ENCODE measurements at regions not wholly inside any gene's neighbourhood (a gene's known extent, or its start where the extent isn't known, plus 50 kb on each side); places are given as distances from the start of the nearest gene placed in this dataset.

- DNase-seq = no peak
These were observed 360.7 kb downstream of the SAMD5 start for GRCh38 chr6:147869201-147869600.

GRCh38 chr6:147869869-147870268 is 361.4 kb downstream of the SAMD5 start:
- DNase-seq = no peak

GRCh38 chr6:147870506-147871110 is 362.1 kb downstream of the SAMD5 start:
- DNase-seq = no peak

- DNase-seq = no peak
These were observed 363.5 kb downstream of the SAMD5 start for GRCh38 chr6:147872002-147872401.

DNA sequence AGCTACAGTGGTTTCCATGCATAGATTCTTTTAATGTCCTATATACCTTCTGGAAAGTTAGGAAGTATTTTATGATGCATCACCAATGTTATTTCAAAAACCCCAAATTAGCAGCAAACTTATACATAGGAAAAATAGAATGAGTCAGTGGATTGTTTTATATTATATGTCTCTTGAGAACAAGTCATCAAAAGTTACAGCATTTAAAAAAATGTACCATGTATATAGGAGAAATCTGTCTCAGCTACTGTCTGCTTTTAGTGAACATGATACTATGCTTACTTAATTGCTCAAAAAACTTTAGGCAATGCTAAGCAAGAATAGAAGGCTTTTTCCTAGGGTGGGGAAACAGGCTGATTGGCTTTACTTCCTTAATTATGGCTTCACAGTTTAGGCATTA is 365.3 kb downstream of the SAMD5 start:
- no peak for DNase-seq

- no peak for DNase-seq
These were observed 365.8 kb downstream of the SAMD5 start for GRCh38 chr6:147874322-147874721.

- DNase-seq = no peak
These were observed 370.6 kb downstream of the SAMD5 start for GRCh38 chr6:147879031-147879580.

DNA sequence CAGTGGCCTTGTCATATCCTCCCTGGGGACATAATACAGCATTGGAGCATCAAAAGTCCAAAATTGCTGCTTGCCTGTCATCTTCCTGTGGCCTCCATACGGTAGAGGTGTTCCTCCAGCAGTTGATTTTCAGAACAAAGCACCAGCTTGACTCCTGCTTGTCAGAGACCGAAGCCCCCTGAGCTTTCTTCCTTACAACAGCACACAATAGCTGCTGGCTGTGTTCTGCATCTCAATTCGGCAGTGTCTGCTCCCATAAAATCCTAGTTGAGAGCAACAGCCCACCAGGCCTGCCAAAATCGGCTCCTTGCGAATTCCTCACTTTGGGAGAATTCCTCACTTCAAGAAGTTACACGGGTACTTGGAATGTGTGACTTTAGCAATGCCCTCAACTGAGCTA is 372.9 kb downstream of the SAMD5 start:
- DNase-seq = no peak

GRCh38 chr6:147888374-147888773 is 379.9 kb downstream of the SAMD5 start:
- DNase-seq = no peak

- no peak for DNase-seq
These were observed 383.2 kb downstream of the SAMD5 start for GRCh38 chr6:147891671-147892070.

DNA sequence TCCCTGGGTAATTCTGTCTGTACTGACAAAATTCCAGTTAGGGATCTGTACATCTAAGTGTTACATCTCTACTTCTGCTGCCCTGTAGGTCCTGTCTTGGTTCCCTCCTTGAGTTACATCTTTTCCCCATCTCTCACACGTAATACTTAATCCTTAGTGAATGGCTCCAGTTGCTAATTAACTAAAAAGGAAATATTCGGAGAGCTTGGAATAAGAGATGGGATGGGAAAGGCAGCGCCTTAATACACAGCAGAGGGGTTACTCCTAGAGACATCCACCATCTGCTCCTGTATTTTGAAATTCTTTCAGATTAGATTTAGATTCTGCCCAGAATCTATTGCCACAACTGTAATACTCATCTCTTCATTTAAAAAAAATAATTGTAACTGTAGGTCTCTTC is 384.0 kb downstream of the SAMD5 start:
- no peak for DNase-seq

- DNase-seq = no peak
These were observed 386.8 kb downstream of the SAMD5 start for GRCh38 chr6:147895272-147895671.

DNA sequence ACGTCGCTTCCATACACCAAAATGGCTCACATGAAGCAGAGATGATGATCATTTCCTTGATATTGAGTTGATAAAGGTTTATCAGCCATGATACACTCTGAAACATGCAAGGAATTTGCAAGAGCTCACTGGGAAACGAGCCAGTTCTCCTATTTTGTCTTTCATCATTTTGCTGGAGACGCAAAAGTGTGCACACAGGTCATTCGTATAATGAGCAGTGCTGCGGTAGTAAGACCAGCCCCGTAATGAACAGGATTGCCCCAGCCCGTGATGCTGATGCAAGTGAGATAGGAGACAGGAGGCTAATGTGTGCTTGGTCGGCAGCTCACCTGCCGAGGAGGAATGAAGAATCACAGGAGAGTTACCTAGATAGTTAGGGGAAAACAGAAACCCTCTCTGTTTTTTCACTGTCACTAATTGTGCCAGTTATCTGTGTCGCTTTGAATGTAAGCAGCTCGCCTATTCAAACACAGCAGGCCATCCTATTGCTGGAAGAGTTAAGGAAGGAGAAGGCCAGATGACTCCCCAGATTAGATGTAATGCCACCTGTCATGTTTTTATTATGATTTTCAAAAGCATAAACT is 391.8 kb downstream of the SAMD5 start:
- no peak for DNase-seq

DNA sequence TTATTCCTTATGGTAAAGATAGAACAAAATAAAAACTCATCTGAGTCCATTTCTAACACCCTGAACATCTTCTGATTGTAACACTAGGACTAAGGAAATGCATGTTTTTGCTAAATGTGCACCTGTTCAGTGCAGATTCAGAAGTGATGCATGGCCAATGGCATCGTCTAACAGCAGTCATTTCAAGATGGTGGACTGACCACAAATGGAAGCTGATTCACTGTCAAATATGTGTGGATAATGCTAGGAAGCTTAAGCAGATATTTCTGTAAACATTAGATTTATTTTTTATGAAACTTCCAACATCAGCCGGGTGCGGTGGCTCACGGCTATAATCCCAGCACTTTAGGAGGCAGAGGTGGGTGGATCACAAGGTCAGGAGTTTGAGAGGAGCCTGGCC is 394.8 kb downstream of the SAMD5 start:
- no peak for DNase-seq

GRCh38 chr6:147903931-147904330 is 395.4 kb downstream of the SAMD5 start:
- no peak for DNase-seq

DNA sequence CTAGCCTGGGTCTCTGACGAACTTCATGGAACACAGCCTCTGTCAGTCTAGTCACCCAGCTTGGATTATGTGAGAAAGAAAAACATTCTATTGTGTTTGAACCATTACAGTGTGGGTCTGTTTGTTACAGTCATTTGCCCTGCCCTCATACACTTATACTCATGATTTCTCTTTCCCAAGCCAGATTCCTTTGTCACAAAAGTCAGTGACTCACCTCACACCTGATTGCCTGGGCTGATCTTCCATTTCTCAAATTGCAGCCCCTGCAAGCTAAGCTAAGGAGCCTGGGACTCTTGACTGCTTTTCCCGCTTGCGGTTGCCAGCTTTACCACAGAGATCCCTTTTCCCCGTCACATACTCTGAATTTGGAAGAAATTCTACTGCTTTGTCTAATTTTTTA is 395.9 kb downstream of the SAMD5 start:
- no peak for DNase-seq

DNA sequence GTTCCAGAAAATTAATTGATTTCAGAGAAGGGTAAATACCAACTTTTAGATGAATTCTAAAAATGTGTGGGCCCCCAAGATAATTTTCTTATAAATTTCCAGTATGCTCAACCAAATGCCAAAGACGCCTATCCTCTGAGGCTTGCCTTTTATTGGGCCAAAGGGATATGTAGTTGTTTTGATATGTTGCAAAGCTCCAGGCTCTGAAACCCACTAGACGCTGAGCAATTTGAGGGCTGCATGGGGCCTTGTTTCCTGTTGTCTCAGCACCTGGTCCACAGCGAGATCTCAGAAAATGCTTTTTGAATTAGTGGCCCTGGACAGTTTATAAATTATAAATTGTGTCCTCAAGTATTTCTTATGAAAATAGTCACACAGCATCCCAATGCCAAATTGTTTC is 397.2 kb downstream of the SAMD5 start:
- DNase-seq = no peak

DNA sequence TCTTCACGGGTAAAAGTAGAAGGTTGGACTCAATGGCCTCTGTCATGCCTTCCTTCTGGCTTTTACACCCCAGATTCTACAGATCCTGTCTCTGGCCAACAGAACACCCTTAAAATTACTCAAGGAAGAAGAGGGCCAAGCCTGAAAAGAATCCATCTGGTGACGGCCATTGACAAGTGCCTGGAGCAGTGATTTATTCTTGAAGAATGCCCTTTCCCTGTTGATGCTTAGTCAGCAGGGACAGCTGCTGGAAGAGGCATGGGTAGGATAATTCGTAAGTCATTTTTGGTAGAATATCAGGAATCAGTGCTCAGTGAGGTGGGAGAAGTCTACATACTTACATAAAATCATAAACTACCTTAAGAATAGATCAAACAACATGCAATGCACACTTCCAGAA is 397.9 kb downstream of the SAMD5 start:
- DNase-seq = no peak

- no peak for DNase-seq
These were observed 401.1 kb downstream of the SAMD5 start for GRCh38 chr6:147909640-147910039.

DNA sequence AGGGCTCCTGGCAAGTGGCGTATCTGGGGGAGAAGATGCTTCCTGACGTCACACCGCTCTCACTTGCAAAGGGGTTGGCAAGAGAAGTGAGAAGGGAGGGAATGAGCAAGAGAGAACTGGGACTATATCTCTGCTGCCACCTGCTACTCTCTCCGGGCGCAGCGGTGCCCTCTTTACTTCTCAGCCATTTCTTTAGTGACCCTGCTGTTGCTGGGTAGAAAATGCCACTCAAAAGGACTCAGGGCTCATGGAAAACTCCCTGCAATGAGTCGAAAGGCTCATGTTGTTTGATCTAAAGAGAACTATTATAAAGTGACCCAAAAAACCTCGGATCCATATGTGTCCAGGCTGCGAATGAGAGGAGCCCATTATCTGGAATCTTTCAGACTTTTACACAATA is 401.8 kb downstream of the SAMD5 start:
- DNase-seq = no peak

DNA sequence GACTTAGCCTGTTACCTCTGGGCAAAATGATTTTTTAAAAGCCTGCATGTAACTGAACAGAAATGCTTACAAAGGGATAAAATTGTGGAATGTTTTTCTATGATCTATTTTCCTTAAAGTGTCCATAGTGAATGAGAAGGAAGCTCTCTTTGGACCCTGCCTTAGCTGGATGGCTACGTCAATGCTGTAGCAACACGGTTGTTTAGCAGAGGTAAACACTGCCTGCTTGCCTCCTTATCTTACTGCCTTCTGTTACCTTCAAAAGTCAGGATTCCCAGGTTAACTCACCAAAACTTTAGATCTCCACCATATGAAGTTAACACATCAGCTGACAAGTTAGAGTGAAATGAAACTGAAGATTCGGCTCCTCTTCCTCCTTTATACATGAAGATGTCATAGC is 402.6 kb downstream of the SAMD5 start:
- no peak for DNase-seq

GRCh38 chr6:147911686-147912085 is 403.2 kb downstream of the SAMD5 start:
- no peak for DNase-seq

GRCh38 chr6:147922799-147923198 is 414.3 kb downstream of the SAMD5 start:
- no peak for DNase-seq

DNA sequence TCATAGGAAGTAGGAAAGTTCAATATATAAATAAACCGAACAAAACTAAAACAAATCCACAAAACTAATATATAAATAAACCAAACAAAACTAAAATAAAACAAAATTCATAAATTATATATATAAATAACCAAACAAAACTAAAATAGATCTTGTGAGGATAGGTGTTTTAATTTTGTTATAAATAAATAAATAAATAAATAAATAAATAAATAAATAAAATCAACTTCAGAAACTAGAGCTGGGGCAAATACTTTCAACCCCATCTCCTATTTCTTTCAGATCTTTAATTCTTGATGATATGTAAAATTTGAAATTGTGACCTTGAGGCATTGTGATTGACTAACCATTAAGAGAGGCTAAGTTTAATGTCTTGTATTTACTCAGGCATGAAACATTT is 416.1 kb downstream of the SAMD5 start:
- DNase-seq = no peak

GRCh38 chr6:147925826-147926225 is 416.8 kb upstream of the SASH1 start:
- no peak for DNase-seq
